ENCODE measurements at regions not wholly inside any gene's neighbourhood (a gene's known extent, or its start where the extent isn't known, plus 50 kb on each side); places are given as distances from the start of the nearest gene placed in this dataset.

DNA sequence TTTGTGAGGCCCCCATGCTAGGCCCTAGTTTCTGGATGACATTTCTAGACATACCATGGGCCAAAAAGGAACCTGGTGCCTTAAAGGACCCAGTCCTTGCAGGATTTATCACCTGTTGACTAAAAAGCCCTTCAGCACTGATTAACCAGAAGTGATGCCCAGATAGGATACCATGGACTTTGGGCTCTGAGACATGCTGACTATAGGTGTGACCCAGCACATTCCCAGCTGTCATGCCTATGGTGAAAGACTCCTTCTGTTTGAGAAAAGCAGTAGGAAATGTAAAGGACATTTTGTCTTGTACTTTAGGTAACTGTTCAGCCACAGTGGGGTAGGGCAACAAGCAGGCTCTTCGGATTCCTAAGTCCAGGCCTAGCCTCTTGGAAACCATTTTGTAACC, 724.2 kb downstream of the CD109 start:
- TF ChIP-seq EP300 (IDR thresholded peaks at IDR 0.05) (no peak), POLR2A (IDR thresholded peaks at IDR 0.05) (no peak), POLR2AphosphoS5 (IDR thresholded peaks at IDR 0.05) (no peak)
- TF ChIP-seq, protein P1, sequence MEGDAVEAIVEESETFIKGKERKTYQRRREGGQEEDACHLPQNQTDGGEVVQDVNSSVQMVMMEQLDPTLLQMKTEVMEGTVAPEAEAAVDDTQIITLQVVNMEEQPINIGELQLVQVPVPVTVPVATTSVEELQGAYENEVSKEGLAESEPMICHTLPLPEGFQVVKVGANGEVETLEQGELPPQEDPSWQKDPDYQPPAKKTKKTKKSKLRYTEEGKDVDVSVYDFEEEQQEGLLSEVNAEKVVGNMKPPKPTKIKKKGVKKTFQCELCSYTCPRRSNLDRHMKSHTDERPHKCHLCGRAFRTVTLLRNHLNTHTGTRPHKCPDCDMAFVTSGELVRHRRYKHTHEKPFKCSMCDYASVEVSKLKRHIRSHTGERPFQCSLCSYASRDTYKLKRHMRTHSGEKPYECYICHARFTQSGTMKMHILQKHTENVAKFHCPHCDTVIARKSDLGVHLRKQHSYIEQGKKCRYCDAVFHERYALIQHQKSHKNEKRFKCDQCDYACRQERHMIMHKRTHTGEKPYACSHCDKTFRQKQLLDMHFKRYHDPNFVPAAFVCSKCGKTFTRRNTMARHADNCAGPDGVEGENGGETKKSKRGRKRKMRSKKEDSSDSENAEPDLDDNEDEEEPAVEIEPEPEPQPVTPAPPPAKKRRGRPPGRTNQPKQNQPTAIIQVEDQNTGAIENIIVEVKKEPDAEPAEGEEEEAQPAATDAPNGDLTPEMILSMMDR (IDR thresholded peaks at IDR 0.05) = no peak
- no peak overlapping the region for H3K27ac ChIP-seq
- H3K36me3 ChIP-seq = no peaks in the 10 kb centered on the region
- no peaks in the 10 kb centered on the region for H3K27me3 ChIP-seq
- no peaks in the 10 kb centered on the region for H3K9me3 ChIP-seq
- ATAC-seq (ENCODE audit: low FRiP score in 2 of 2) (no peak), DNase-seq (no peak)
- no peaks in the 10 kb centered on the region for H3K4me1 ChIP-seq
- WGBS, 2 donors = 86 to 100% methylated on average over 1 of the region's 1 CpG
- H3K4me3 ChIP-seq = no peak overlapping the region

DNA sequence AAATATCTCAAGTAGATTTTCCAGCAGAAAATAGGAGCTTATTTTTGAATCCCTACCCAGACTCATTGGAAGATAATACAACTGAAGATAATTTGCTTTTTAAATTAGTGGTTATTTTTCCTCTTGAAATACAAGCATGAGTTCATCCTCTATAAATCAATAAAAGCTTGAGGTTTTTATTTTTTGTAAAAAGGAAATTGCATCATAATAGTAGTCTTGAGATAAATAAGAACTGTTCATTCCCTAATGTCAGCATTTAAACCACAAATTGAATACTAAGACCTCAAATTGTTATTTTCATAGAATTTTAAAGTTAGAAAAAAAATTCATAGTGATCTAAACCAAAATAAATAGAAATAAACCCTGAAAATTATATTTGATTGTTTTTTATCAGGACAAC, 719.1 kb downstream of the CD109 start:
- Histone ChIP-seq H3K36me3 (no peaks in the 10 kb centered on the region), H3K27ac (no peak overlapping the region), H3K27me3 (no peaks in the 10 kb centered on the region), H3K4me3 (no peak overlapping the region), H3K9me3 (no peaks in the 10 kb centered on the region), H3K4me1 (no peaks in the 10 kb centered on the region)
- TF ChIP-seq POLR2A (IDR thresholded peaks at IDR 0.05) = no peak
- no peak for TF ChIP-seq POLR2AphosphoS5 (IDR thresholded peaks at IDR 0.05)
- TF ChIP-seq, protein P1 (IDR thresholded peaks at IDR 0.05) = no peak
- TF ChIP-seq EP300 (IDR thresholded peaks at IDR 0.05) = no peak
- ATAC-seq (ENCODE audit: low FRiP score in 2 of 2) = no peak
- no peak for DNase-seq

DNA sequence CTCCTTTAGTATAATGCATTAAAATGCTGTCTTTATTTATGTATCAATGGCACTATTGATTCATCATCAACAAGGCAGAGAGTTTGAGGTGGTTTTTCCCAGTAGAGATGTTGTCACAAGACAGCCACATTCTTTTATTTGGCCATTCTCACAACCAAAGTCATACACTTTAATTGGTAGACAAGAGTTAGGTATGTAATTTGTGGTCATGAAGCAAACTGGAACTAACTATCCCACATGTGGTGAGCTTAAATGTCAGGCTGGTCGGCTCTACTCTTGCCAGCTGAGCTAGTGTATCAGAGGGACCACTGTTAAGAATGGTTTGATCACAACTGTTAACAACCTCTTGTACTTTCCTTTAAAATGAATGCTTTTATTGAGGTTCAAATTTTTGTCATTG, 714.6 kb downstream of the CD109 start:
- 81 to 90% methylated on average over 1 of the region's 1 CpG for WGBS, 2 donors
- no peak for TF ChIP-seq POLR2A (IDR thresholded peaks at IDR 0.05)
- TF ChIP-seq EP300 (IDR thresholded peaks at IDR 0.05) = no peak
- no peak for TF ChIP-seq POLR2AphosphoS5 (IDR thresholded peaks at IDR 0.05)
- TF ChIP-seq, protein P1 (IDR thresholded peaks at IDR 0.05) = no peak
- Histone ChIP-seq H3K36me3 (no peaks in the 10 kb centered on the region), H3K4me3 (no peak overlapping the region), H3K27me3 (no peaks in the 10 kb centered on the region), H3K4me1 (no peaks in the 10 kb centered on the region), H3K9me3 (no peaks in the 10 kb centered on the region), H3K27ac (no peak overlapping the region)
- DNase-seq (no peak), ATAC-seq (ENCODE audit: low FRiP score in 2 of 2) (no peak)

DNA sequence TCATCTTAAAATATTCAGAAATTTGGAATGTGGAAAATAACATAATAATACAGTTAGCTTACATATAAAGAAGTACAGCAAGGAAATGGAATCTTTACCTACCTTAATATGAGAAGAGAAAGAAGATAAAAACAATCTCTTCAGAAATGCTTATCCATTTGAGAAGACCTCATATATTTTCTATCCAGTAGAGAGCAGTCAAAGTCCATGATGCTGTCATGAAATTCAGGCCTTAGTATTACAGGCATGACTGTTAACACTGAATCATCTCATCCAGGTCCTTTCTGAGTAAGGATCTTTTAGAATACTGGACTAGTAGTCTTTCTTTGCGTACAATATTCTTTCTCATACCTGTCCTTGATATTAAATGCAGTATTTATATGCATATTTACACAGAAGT, 713.4 kb downstream of the CD109 start:
- H3K4me1 ChIP-seq = no peaks in the 10 kb centered on the region
- H3K9me3 ChIP-seq = no peaks in the 10 kb centered on the region
- no peak for TF ChIP-seq POLR2A (IDR thresholded peaks at IDR 0.05)
- TF ChIP-seq, protein P1 (IDR thresholded peaks at IDR 0.05) = peak in 3 of 6 experiments; percentile 19 to 52 (median 41)
- WGBS, 2 donors = 0 to 43% methylated on average over 1 of the region's 1 CpG
- H3K4me3 ChIP-seq = no peak overlapping the region
- ATAC-seq (ENCODE audit: low FRiP score in 2 of 2) (peak in 1 of 2 donors; percentile 84), DNase-seq (no peak)
- no peaks in the 10 kb centered on the region for H3K36me3 ChIP-seq
- H3K27me3 ChIP-seq = no peaks in the 10 kb centered on the region
- H3K27ac ChIP-seq = no peak overlapping the region

DNA sequence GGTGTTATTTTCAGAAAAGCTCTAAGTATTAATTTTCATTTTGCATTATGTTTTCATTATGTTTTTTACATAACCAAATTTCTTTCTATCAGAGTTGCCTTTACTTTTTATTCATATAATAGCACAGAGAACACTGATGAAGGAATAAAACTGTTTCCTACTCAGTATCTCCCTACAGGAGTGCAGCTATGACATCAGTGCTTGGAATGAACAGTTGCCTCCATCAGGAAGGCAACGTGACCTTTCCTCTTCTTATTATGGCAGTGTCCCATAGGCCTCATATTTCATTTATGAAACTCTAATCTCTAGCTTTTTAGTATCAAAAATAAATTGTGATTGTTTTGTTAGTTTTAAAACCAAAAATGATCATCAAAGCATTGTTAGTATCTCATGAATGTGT, 712.8 kb downstream of the CD109 start:
- H3K4me1 ChIP-seq = no peaks in the 10 kb centered on the region
- H3K27me3 ChIP-seq = no peaks in the 10 kb centered on the region
- no peak overlapping the region for H3K4me3 ChIP-seq
- 67 to 79% methylated on average over 1 of the region's 1 CpG for WGBS, 2 donors
- H3K27ac ChIP-seq = no peak overlapping the region
- DNase-seq (no peak), ATAC-seq (ENCODE audit: low FRiP score in 2 of 2) (no peak)
- TF ChIP-seq POLR2AphosphoS5 (IDR thresholded peaks at IDR 0.05) (no peak), POLR2A (IDR thresholded peaks at IDR 0.05) (no peak), EP300 (IDR thresholded peaks at IDR 0.05) (no peak)
- TF ChIP-seq, protein P1 (IDR thresholded peaks at IDR 0.05) = no peak
- no peaks in the 10 kb centered on the region for H3K9me3 ChIP-seq
- no peaks in the 10 kb centered on the region for H3K36me3 ChIP-seq

Data from upper lobe of left lung (tissue), 6 donors.